Skeletal muscle satellite cell (primary cell): ENCODE measurements at regions not wholly inside any gene's neighbourhood (a gene's known extent, or its start where the extent isn't known, plus 50 kb on each side); places are given as distances from the start of the nearest gene placed in this dataset.
A peak's percentile ranks its signal among the peaks of the same experiment; 100 is the strongest.

ENCODE experiments used
- H3K27me3 ChIP-seq: 2 replicates; pipeline ENCODE4 v1.7.0; 2013; ENCODE audit warnings: low read length; ENCODE audit not compliant: control insufficient read depth, insufficient read depth
- H3K36me3 ChIP-seq: 2 replicates; pipeline ENCODE4 v1.7.0; 2013; ENCODE audit warnings: mild to moderate bottlenecking, control low read depth, low read length; ENCODE audit not compliant: insufficient read depth
- H3K4me1 ChIP-seq: 2 replicates; pipeline ENCODE4 v1.7.0; 2013; ENCODE audit warnings: low read length; ENCODE audit not compliant: control insufficient read depth, insufficient read depth
- H3K4me2 ChIP-seq: 2 replicates; pipeline ENCODE4 v1.7.0; 2013; ENCODE audit warnings: mild to moderate bottlenecking, low read length
- H3K4me3 ChIP-seq: 2 replicates; pipeline ENCODE4 v1.7.0; 2013; ENCODE audit warnings: low read length
- H3K9ac ChIP-seq: 2 replicates; pipeline ENCODE4 v1.7.0; 2013; ENCODE audit warnings: mild to moderate bottlenecking, low read depth, low read length, moderate library complexity
- H3K9me3 ChIP-seq: replicated peaks from 2 replicates; pipeline ENCODE4 v1.7.0; 2013; ENCODE audit warnings: mild to moderate bottlenecking, control low read depth, low read length

DNA sequence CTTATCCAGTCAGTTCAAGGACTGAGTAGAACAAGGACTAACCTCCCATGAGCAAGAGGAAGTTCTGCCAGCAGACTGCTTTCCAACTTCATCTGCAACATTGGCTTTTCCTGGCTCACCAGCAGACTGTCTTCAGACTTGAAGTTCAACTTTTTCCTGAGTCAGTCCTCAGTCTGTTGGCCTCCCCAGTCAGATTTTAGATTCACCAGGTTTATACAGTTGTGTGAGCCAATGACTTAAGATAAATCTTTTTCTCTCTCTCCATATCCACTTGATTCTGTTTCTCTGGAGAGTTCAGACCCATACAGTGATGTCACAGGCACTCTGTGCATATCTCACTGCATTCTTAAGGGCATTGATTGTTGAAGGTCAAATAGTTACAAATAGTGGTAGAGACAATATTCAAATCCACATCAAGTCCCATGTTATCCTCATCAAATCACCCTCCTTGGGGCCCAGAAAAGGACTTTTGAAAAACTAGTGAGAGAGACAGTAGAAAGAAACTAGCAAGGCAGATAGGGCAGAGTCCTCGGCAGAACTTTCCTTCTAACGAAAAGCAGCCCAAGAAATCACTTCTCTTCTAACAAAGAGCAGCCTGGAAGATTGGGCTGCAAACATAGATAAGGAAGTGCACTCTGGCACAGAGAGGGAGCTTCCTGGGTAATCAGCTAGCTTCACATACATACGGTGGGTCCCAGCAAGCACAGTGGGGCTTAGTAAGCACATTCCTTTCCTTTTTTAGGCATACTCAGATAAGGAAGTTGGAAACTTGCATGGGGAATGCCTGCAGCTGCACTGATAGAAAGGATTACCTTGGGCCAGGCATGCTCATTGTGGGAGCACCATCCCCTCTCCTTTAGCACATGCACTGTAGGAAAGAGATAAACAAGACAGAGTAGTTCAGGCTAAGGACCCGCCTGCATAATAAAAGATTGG is 132.3 kb upstream of the FAM20A start:
- H3K27me3 ChIP-seq = peaks cover 5% of the 10 kb centered on the region
- H3K4me1 ChIP-seq = no peaks in the 10 kb centered on the region
- H3K4me2 ChIP-seq = no peak overlapping the region
- no peaks in the 10 kb centered on the region for H3K36me3 ChIP-seq
- no peak overlapping the region for H3K9ac ChIP-seq
- no peaks in the 10 kb centered on the region for H3K9me3 ChIP-seq
- no peak overlapping the region for H3K4me3 ChIP-seq

DNA sequence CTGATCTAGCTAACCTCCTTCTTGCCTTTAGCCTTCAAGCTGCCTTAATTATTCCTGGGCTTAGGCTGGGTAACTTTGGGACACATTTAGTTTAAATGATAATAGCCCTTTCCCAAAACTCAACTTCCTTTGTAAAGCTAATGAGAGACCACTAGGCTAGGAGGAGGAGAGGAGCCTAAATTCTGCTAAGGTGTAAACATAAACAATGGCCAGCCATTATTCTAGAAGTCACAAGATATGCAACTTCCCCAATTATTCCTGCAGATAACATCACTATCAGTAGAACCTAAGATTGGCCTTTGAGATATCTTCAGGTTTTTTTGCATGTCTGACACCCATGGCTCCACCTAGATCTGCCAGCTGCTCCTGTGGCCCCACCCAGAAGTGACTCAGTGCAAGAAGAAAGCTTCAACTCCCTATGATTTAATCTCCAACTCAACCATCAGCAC is 131.2 kb upstream of the FAM20A start:
- Histone ChIP-seq H3K27me3 (no peaks in the 10 kb centered on the region), H3K4me1 (no peaks in the 10 kb centered on the region), H3K36me3 (no peaks in the 10 kb centered on the region), H3K9me3 (no peaks in the 10 kb centered on the region), H3K9ac (no peak overlapping the region), H3K4me3 (no peak overlapping the region), H3K4me2 (no peak overlapping the region)

DNA sequence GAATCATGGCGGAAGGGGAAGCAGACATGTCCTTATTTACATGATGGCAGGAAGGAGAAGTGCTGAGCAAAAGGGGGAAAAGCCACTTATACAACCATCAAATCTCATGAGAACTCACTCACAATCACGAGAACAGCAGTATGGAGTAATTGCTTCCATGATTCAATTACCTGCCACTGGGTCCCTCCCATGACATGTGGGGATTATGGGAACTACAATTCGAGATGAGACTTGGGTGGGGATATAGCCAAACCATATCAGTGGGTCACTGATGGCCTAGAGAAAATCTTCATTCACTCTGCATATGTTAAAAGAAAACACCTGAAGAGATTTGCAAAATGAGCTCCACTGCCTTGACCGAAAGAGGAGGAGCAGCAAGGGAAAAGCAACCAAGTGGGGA is 130.3 kb upstream of the FAM20A start:
- Histone ChIP-seq H3K4me1 (no peaks in the 10 kb centered on the region), H3K9me3 (no peaks in the 10 kb centered on the region), H3K27me3 (no peaks in the 10 kb centered on the region), H3K9ac (no peak overlapping the region), H3K36me3 (no peaks in the 10 kb centered on the region), H3K4me2 (no peak overlapping the region), H3K4me3 (no peak overlapping the region)

DNA sequence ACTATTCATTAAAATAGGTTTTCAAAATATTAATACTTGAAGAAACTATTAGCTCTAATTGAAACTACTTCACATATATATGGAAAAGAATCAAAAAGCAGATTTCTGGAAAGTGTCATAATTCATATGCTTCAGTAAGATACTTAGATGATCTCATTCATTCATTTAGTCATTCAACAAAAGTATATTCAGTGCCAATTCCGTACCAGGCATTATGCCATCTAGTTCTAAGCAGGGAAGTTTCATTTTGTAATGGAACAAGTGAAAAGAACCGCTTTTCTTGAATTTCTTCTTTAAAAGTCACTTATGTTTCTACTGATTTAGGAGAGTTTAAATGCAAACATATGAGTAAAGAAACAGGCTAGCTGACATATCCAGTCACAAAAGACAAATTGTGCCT is 118.3 kb upstream of the FAM20A start:
- Histone ChIP-seq H3K4me2 (no peak overlapping the region), H3K36me3 (no peaks in the 10 kb centered on the region), H3K9me3 (no peaks in the 10 kb centered on the region), H3K4me1 (peaks cover 4% of the 10 kb centered on the region), H3K9ac (no peak overlapping the region), H3K4me3 (no peak overlapping the region), H3K27me3 (peaks cover 6% of the 10 kb centered on the region)

DNA sequence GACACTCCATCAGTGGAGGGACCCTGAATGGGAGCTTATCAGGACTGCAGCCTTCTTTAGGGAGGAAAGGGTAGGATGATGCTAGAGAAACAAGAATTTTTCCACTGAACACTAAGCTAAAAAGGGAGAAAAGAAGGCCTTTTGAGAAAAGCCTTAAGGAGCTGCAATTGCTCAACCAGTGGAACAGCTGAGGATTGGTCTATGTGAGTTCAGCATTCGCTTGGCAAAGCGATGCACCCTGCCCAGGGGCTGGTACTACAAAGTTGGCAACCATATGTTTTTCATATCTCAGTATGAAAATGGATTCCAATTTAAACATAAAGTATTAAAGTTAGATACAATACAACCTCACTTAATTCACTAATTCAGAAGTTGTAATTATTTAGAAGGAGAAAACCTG is 117.8 kb upstream of the FAM20A start:
- Histone ChIP-seq H3K4me2 (no peak overlapping the region), H3K4me3 (no peak overlapping the region)

DNA sequence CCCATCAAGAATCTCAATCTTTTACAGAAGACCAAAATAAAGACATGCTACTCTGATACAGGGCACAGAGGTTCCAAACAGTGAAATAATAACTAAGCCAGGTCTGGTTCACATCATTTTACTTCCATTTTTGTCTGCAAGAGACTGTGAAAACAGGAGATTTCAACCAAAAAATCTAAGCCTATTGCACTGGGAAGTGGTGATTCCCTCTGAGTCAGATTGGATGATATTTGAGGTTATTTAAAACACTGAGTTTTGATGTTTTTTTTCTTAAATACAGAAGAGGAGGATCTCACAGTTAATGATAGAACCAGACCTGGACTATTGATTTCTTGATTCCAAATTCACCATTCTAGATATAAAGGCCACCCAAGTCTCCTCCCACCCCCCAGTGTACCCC is 117.3 kb upstream of the FAM20A start:
- Histone ChIP-seq H3K4me1 (peaks cover 4% of the 10 kb centered on the region), H3K4me2 (no peak overlapping the region), H3K27me3 (peaks cover 4% of the 10 kb centered on the region), H3K36me3 (no peaks in the 10 kb centered on the region), H3K4me3 (no peak overlapping the region), H3K9ac (no peak overlapping the region), H3K9me3 (no peaks in the 10 kb centered on the region)

More for the DNA sequence above, 117.8 kb upstream of the FAM20A start:
- Histone ChIP-seq H3K9me3 (no peaks in the 10 kb centered on the region), H3K9ac (no peak overlapping the region), H3K4me1 (peaks cover 4% of the 10 kb centered on the region), H3K27me3 (peaks cover 6% of the 10 kb centered on the region), H3K36me3 (no peaks in the 10 kb centered on the region)

DNA sequence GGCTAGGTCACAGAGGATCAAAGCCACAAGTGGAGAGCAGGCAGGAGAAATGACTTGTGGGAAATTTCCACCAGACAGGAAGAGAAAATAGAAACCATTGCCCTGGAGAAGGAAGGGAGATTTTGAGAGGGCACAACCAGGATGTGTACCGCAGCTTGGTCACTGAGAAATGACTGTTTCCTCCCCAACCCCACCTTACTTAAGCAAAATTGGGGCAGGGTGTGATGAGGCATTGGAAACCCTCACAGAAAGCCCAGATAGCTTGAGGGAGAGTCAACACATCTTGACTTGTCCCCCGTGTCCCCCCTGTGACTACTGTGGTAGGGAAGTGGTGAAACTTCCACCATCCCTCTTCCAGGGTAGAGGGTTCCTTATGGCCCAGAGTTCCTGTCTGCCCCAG is 113.5 kb upstream of the FAM20A start:
- Histone ChIP-seq H3K4me1 (peaks cover 23% of the 10 kb centered on the region), H3K9me3 (no peaks in the 10 kb centered on the region), H3K4me2 (no peak overlapping the region), H3K27me3 (no peaks in the 10 kb centered on the region), H3K4me3 (no peak overlapping the region), H3K9ac (no peak overlapping the region), H3K36me3 (no peaks in the 10 kb centered on the region)

DNA sequence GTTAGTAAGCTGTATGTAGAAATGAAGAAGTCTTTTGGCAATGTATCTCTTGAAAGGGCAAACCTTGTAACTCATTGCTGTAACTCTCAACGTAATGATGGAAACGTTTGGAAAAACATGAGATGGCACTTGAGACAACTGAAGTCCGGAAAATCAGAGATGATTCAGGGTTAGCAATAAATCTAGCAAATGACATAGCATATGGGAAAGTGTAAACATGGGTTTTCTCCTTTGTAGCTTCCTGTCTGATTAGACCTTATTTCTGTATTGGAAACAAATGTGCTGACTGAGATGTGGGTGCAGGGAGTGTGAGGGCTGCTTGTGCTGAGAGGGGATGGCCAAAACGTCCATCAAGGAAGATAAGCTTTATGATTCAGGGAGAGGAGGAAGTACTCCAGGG is 110.7 kb upstream of the FAM20A start:
- H3K9me3 ChIP-seq = no peaks in the 10 kb centered on the region
- H3K4me1 ChIP-seq = peaks cover 24% of the 10 kb centered on the region
- H3K4me3 ChIP-seq = no peak overlapping the region
- H3K27me3 ChIP-seq = no peaks in the 10 kb centered on the region
- H3K36me3 ChIP-seq = no peaks in the 10 kb centered on the region
- no peak overlapping the region for H3K4me2 ChIP-seq
- H3K9ac ChIP-seq = no peak overlapping the region

DNA sequence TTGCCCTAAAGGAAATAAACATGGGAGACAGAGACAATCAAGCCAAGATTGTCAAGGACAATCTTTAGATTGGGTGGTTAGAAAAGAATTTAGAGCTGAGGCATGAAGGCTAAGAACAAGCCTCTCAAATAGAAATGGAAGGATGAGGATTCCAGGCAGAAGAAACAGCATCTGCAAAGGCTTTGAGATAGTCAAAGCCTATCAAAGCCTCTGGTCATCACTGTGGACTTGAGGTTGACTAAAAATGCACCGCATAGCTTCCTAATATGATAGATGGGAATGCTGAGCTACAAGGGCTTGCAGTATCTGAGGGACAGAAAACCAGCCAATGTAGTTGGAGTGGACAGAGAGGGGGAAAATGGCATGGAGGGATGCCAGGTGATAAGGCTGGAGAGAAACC is 109.8 kb upstream of the FAM20A start:
- Histone ChIP-seq H3K27me3 (no peaks in the 10 kb centered on the region), H3K4me1 (peaks cover 32% of the 10 kb centered on the region), H3K9me3 (no peaks in the 10 kb centered on the region), H3K36me3 (no peaks in the 10 kb centered on the region), H3K4me3 (no peak overlapping the region), H3K9ac (no peak overlapping the region), H3K4me2 (peak overlapping the region; percentile 56)

DNA sequence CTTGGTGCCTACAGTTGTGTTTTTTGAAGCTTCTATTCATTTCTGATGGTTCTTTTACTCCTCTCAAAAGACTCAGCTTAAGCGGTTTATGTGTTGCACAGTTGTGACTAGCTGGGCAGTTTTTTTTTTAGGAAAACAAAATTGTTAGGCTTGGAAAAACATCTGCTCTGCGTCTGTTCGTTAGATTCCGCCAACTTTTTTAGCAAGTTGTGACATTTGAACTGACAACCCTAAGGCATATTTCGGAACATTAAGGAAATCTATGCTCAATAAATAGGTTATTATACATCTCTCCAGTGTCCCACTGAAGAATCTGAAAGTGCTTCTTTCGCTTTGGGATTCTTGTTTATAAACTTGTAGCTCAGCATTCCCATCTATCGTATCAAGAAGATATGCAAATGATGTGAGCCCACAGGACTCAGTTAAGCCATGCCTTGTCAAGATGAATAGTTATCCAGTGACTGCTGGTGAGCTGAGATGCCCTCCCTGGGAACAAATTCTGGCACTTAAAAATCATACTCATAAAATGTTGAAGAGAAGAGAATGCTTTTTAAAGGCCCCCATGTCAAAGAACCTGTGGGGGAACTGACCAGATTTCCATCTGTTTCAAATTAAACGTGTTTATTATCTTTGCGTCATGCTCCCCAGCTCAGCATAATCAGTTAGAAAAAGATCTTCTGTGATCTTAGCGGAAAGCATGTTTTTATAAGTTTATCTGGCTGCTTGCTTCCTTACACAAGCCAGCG is 109.0 kb upstream of the FAM20A start:
- peaks cover 39% of the 10 kb centered on the region for H3K4me1 ChIP-seq
- no peaks in the 10 kb centered on the region for H3K36me3 ChIP-seq
- H3K4me3 ChIP-seq = peak overlapping the region; percentile 4
- H3K4me2 ChIP-seq = peak overlapping the region; percentile 56
- no peaks in the 10 kb centered on the region for H3K9me3 ChIP-seq
- no peaks in the 10 kb centered on the region for H3K27me3 ChIP-seq
- H3K9ac ChIP-seq = no peak overlapping the region

DNA sequence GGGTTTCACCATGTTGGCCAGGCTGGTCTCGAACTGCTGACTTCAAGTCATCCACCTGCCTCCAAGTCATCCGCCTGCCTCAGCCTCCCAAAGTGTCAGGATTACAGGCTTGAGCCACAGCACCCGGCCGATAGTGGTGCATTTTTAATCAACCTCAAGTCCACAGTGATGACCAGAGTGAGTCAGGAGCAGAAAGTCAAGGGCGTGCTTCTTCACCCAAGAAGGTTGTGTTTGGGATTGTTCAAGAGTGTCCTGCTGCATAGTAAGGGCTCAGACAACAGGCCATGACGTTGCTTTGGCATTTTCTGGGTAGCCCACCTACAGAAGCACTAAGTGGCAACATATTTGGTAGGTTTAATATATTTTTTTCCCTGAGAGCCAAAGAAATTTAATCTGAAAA is 108.3 kb upstream of the FAM20A start:
- H3K4me3 ChIP-seq = no peak overlapping the region
- H3K9ac ChIP-seq = no peak overlapping the region
- H3K4me2 ChIP-seq = no peak overlapping the region
- H3K4me1 ChIP-seq = peaks cover 45% of the 10 kb centered on the region
- no peaks in the 10 kb centered on the region for H3K9me3 ChIP-seq
- no peaks in the 10 kb centered on the region for H3K36me3 ChIP-seq
- H3K27me3 ChIP-seq = no peaks in the 10 kb centered on the region
